ENCODE measurements at regions not wholly inside any gene's neighbourhood (a gene's known extent, or its start where the extent isn't known, plus 50 kb on each side); places are given as distances from the start of the nearest gene placed in this dataset.

DNA sequence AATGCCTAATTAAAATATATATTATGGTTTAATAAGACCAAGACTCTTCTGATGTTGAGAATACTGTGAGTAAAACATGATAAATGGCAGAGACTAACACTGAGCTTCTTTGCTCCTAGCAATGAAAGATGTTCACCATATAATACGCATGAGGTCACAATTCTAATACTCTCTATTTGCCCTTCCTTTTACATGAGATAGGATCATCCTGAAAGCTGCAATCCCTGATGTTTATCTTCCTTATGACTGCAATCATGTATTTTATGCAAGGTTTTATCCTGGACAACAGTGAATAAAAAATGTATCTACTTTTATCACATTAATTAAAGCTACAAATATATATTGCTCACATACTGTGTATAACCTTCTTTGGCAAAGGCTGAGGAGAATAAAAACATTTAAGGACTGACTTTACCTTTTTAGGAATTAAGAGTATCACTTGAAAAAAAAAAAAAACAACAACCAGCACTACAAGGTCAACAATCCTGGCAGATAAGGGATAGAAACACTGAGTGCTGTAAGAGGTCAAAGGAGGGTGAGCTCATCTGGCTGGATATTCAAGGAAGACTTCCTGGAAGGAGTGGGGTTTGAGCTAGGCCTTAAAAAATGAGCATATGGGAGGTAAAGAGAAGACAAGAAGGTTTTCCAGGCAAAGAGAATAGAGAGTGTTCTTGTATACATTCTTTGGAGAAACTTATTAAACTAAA lies 99.9 kb downstream of the AREG start:
- Mint-ChIP-seq H3K4me3 (no peak overlapping the region), H3K27ac (ENCODE audit: unreplicated experiment) (no peak overlapping the region), H3K9me3 (peaks cover 2% of the 10 kb centered on the region), H3K36me3 (ENCODE audit: low read depth) (no peaks in the 10 kb centered on the region), H3K4me1 (no peaks in the 10 kb centered on the region), H3K27me3 (ENCODE audit: low read depth) (no peaks in the 10 kb centered on the region)
- TF ChIP-seq, protein P1, sequence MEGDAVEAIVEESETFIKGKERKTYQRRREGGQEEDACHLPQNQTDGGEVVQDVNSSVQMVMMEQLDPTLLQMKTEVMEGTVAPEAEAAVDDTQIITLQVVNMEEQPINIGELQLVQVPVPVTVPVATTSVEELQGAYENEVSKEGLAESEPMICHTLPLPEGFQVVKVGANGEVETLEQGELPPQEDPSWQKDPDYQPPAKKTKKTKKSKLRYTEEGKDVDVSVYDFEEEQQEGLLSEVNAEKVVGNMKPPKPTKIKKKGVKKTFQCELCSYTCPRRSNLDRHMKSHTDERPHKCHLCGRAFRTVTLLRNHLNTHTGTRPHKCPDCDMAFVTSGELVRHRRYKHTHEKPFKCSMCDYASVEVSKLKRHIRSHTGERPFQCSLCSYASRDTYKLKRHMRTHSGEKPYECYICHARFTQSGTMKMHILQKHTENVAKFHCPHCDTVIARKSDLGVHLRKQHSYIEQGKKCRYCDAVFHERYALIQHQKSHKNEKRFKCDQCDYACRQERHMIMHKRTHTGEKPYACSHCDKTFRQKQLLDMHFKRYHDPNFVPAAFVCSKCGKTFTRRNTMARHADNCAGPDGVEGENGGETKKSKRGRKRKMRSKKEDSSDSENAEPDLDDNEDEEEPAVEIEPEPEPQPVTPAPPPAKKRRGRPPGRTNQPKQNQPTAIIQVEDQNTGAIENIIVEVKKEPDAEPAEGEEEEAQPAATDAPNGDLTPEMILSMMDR (conservative IDR thresholded peaks at IDR 0.05): no peak
- DNase-seq (ENCODE audit: low read depth, low spot score): no peak

DNA sequence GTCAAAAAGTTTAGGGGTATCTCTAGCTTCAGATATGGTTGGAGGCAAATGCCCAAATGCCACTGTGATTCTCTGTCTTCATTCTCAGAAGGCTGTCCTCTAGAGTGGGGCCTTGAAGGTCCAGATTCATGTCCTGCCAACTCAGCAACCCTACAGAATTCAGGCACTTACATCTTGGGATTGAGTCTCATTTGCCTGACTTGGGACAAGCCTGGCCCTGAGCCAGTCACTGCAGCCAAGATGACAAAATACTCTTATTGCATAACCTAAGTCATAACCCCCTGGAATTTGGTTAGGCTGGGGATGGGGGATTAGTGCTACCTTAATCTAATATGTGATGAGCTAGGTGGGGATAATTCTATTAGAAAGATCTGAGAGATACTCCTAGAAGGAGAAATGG lies 100.5 kb downstream of the AREG start:
- TF ChIP-seq, protein P1 (conservative IDR thresholded peaks at IDR 0.05): no peak
- no peak for DNase-seq (ENCODE audit: low read depth, low spot score)
- Mint-ChIP-seq H3K4me1 (no peaks in the 10 kb centered on the region), H3K27ac (ENCODE audit: unreplicated experiment) (no peak overlapping the region), H3K36me3 (ENCODE audit: low read depth) (no peaks in the 10 kb centered on the region), H3K4me3 (no peak overlapping the region), H3K27me3 (ENCODE audit: low read depth) (no peaks in the 10 kb centered on the region), H3K9me3 (peaks cover 2% of the 10 kb centered on the region)

DNA sequence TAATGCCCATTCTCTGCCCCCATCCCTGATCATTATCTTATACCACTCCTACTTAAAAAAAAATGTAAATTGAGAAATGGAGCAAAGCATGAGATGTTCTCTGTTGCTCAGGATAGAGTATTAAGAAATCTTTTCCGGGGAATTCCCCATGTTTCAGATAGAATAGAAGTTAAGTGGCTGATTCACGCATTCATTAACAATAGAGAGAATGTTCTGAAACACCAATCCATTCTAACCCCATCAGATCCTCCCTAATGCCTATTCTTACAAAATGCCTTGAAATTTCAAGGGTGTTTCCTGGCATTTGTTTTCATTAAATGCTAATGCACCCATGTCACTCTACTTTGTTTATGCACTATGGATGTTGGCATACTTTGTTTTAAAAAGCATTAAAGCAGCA lies 101.1 kb downstream of the AREG start:
- Mint-ChIP-seq H3K4me1 (no peaks in the 10 kb centered on the region), H3K27ac (ENCODE audit: unreplicated experiment) (no peak overlapping the region), H3K4me3 (no peak overlapping the region), H3K9me3 (peaks cover 2% of the 10 kb centered on the region), H3K36me3 (ENCODE audit: low read depth) (no peaks in the 10 kb centered on the region), H3K27me3 (ENCODE audit: low read depth) (no peaks in the 10 kb centered on the region)
- no peak for DNase-seq (ENCODE audit: low read depth, low spot score)
- TF ChIP-seq, protein P1 (conservative IDR thresholded peaks at IDR 0.05): no peak

DNA sequence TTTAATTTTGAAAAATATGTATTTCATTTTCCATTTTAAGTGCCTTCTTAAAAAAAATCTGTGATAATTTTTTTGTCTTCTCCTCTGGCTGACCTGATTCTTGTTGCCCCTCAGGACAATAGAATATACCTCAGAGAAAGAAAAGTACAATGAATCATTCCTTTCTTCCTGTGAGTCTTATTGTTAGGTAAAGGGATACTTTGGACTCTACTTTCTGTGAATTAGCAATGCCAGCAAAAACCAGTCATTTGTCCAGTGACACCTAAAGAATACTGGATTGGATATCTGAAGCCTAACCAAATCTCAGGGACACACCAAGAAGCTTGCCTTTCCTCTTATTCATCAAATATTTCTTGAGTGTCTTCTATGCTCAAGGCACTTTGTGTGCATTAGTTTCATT lies 102.1 kb downstream of the AREG start:
- H3K4me1 Mint-ChIP-seq: no peaks in the 10 kb centered on the region
- no peak overlapping the region for H3K4me3 Mint-ChIP-seq
- H3K27ac Mint-ChIP-seq (ENCODE audit: unreplicated experiment): no peak overlapping the region
- no peaks in the 10 kb centered on the region for H3K36me3 Mint-ChIP-seq (ENCODE audit: low read depth)
- peaks cover 2% of the 10 kb centered on the region for H3K9me3 Mint-ChIP-seq
- DNase-seq (ENCODE audit: low read depth, low spot score): no peak
- TF ChIP-seq, protein P1 (conservative IDR thresholded peaks at IDR 0.05): no peak
- H3K27me3 Mint-ChIP-seq (ENCODE audit: low read depth): no peaks in the 10 kb centered on the region

DNA sequence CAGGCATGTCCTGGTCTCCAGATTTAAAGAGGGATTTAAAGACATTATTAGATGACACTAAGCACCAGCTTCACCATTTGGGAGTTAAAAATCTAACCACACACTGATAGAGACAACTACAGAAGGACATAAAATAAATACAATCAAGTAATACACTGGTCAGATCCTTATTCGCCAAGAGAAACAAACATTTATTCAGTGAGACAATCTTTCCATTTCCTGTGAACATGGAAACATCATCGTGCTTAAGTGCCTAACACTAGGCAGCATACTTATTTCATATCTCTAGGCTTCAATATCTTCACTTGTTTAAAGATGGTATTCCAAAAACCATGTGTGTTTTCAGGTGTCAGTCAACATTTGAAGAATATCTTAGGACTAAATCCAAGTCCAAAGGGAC lies 103.6 kb downstream of the AREG start:
- Mint-ChIP-seq H3K4me3 (no peak overlapping the region), H3K36me3 (ENCODE audit: low read depth) (no peaks in the 10 kb centered on the region), H3K4me1 (no peaks in the 10 kb centered on the region), H3K27me3 (ENCODE audit: low read depth) (no peaks in the 10 kb centered on the region), H3K27ac (ENCODE audit: unreplicated experiment) (no peak overlapping the region), H3K9me3 (peaks cover 2% of the 10 kb centered on the region)
- TF ChIP-seq, protein P1 (conservative IDR thresholded peaks at IDR 0.05): no peak
- DNase-seq (ENCODE audit: low read depth, low spot score): no peak

Measured in neural crest cell (in vitro differentiated cells).